ENCODE measurements at regions not wholly inside any gene's neighbourhood (a gene's known extent, or its start where the extent isn't known, plus 50 kb on each side); places are given as distances from the start of the nearest gene placed in this dataset.

DNA sequence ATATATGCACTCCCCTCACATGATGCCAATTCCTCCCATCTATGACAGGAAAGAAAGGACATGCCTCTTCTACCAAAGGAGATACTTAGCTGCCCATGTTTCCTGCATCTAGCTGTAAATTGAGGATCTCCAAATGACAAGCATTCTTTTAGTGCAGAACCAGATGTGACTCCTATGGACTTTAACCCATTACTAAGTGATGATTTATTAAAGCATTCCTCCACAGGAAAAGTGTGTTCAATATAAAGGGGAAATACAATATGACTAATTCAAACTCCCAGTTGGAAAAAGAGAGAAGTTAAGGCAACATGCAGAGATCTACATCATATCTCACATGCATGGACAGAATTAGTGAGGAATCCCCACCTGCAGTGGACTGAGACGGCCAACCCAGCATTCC is 221.3 kb downstream of the FAM76B start:
- Histone ChIP-seq H3K79me1 (ENCODE audit: low read length) (no peaks in the 10 kb centered on the region), H2AK5ac (ENCODE audit: low read length) (no peak overlapping the region), H3K36me3 (ENCODE audit: control insufficient read depth in 1 of 2, insufficient read depth in 2 of 2, low read length in 2 of 2) (peaks cover 0 to 2% of the 10 kb centered on the region in 2 experiments), H3K27me3 (ENCODE audit: insufficient read depth, low read length) (no peaks in the 10 kb centered on the region), H2AFZ (ENCODE audit: insufficient read depth, low read length, poor library complexity) (no peak overlapping the region), H3K79me2 (ENCODE audit: control insufficient read depth, insufficient read depth, low read length, poor library complexity) (no peaks in the 10 kb centered on the region), H3K9me3 (ENCODE audit: insufficient read depth, low read depth, low read length) (peaks cover 3% of the 10 kb centered on the region), H4K91ac (ENCODE audit: low read depth, low read length) (no peak overlapping the region), H4K8ac (ENCODE audit: low read depth, low read length) (no peak overlapping the region), H3K4ac (ENCODE audit: low read depth, low read length) (no peak overlapping the region), H2BK5ac (ENCODE audit: low read depth, low read length, poor library complexity) (no peak overlapping the region), H3K18ac (ENCODE audit: low read length) (no peak overlapping the region), H4K12ac (ENCODE audit: low read depth, low read length) (no peak overlapping the region), H3K9ac (ENCODE audit: low read length) (no peak overlapping the region), H2BK12ac (ENCODE audit: low read length) (no peak overlapping the region), H3K4me3 (ENCODE audit: low read depth, low read length) (no peak overlapping the region), H2BK120ac (ENCODE audit: insufficient read depth, low read length, poor library complexity) (peak overlapping the region; percentile 1), H3K4me2 (ENCODE audit: low read length) (no peak overlapping the region), H3K14ac (ENCODE audit: low read length) (no peak overlapping the region), H3K27ac (ENCODE audit: low read depth, low read length) (no peak overlapping the region), H3K4me1 (ENCODE audit: control insufficient read depth in 1 of 2, insufficient read depth in 2 of 2, low read length in 2 of 2) (no peaks in the 10 kb centered on the region), H3K23ac (ENCODE audit: low read length) (no peak overlapping the region)
- WGBS (ENCODE audit: extremely low coverage, insufficient coverage, insufficient read length): no CpG with 5 or more reads among the region's 1 CpG
- no peak for DNase-seq

DNA sequence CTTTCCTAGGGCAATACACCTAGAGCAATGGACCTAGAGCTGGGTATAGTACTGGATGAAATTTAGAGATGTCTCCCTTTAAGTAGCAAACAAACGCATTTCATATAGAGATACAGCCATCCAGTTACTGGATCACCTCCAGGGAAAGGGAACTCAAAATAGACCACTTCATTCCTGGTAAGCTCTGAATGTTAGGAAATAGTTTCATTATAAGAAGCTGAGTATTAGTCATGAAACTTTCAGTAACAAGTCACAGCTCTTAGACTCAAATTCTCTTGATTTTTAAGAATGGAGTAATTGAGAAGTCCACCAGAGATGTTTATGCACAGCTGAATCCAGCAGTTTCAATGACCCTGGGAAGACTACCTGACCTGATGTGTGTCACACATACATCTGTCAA is 221.9 kb downstream of the FAM76B start:
- Histone ChIP-seq H3K18ac (ENCODE audit: low read length) (no peak overlapping the region), H4K8ac (ENCODE audit: low read depth, low read length) (no peak overlapping the region), H3K9me3 (ENCODE audit: insufficient read depth, low read depth, low read length) (peaks cover 3% of the 10 kb centered on the region), H3K36me3 (ENCODE audit: control insufficient read depth in 1 of 2, insufficient read depth in 2 of 2, low read length in 2 of 2) (peaks cover 0 to 2% of the 10 kb centered on the region in 2 experiments), H3K27me3 (ENCODE audit: insufficient read depth, low read length) (no peaks in the 10 kb centered on the region), H3K79me2 (ENCODE audit: control insufficient read depth, insufficient read depth, low read length, poor library complexity) (no peaks in the 10 kb centered on the region), H3K27ac (ENCODE audit: low read depth, low read length) (no peak overlapping the region), H2AK5ac (ENCODE audit: low read length) (no peak overlapping the region), H4K91ac (ENCODE audit: low read depth, low read length) (no peak overlapping the region), H3K14ac (ENCODE audit: low read length) (no peak overlapping the region), H3K79me1 (ENCODE audit: low read length) (no peaks in the 10 kb centered on the region), H2BK120ac (ENCODE audit: insufficient read depth, low read length, poor library complexity) (no peak overlapping the region), H2BK12ac (ENCODE audit: low read length) (no peak overlapping the region), H4K12ac (ENCODE audit: low read depth, low read length) (no peak overlapping the region), H3K4me3 (ENCODE audit: low read depth, low read length) (no peak overlapping the region), H2AFZ (ENCODE audit: insufficient read depth, low read length, poor library complexity) (no peak overlapping the region), H3K4ac (ENCODE audit: low read depth, low read length) (no peak overlapping the region), H3K9ac (ENCODE audit: low read length) (no peak overlapping the region), H3K4me2 (ENCODE audit: low read length) (no peak overlapping the region), H2BK5ac (ENCODE audit: low read depth, low read length, poor library complexity) (no peak overlapping the region), H3K4me1 (ENCODE audit: control insufficient read depth in 1 of 2, insufficient read depth in 2 of 2, low read length in 2 of 2) (peaks cover 0 to 2% of the 10 kb centered on the region in 2 experiments), H3K23ac (ENCODE audit: low read length) (no peak overlapping the region)
- DNase-seq: no peak
- no CpG with 5 or more reads among the region's 1 CpG for WGBS (ENCODE audit: extremely low coverage, insufficient coverage, insufficient read length)

DNA sequence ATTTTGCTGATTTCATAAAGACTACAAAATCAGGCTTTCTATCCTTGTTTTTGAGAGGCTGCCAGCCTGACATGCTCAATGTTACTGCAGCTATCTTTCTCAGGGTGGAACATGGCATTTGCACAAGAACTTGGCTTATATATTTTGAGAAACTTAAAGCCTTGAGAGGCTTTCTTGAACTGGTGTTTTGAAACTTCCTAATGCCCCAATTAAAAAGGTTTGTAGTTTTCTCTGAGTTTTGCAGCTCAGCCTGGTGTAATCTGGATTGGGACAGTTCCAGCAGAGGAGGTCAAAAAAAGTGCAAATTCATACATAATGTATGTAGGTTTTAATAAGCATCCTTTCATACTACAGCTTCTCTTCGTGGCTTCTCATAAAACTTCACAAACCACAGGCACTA is 223.4 kb downstream of the FAM76B start:
- no CpG with 5 or more reads among the region's 1 CpG for WGBS (ENCODE audit: extremely low coverage, insufficient coverage, insufficient read length)

DNA sequence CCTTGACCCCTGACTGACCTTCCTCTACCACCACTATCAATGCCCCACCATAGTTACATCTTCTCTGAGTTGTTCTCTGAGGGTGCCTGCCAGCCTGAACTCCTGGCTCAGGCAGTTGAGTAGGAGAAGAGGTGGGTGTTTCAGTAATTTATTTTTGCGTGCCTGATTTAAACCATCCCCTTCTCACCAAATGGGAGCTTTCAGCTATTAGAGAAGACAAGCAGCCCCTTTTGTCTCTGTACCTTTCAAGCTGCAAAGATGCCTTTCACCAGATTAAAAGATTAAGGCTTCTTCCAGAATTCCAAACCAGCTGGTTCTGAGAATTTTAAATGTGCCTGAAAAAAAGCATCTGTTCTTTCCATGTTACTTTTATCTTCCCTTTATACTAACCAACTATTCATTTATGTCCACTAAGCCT is 223.8 kb downstream of the FAM76B start:
- no peak overlapping the region for H3K14ac ChIP-seq (ENCODE audit: low read length)
- H4K91ac ChIP-seq (ENCODE audit: low read depth, low read length): no peak overlapping the region
- no peak overlapping the region for H2BK120ac ChIP-seq (ENCODE audit: insufficient read depth, low read length, poor library complexity)
- H3K4ac ChIP-seq (ENCODE audit: low read depth, low read length): no peak overlapping the region
- H3K4me1 ChIP-seq (ENCODE audit: control insufficient read depth in 1 of 2, insufficient read depth in 2 of 2, low read length in 2 of 2): peaks cover 0 to 6% of the 10 kb centered on the region in 2 experiments
- no peak overlapping the region for H4K12ac ChIP-seq (ENCODE audit: low read depth, low read length)
- no peak overlapping the region for H3K9ac ChIP-seq (ENCODE audit: low read length)
- H2AK5ac ChIP-seq (ENCODE audit: low read length): no peak overlapping the region
- no peaks in the 10 kb centered on the region for H3K79me1 ChIP-seq (ENCODE audit: low read length)
- H2BK12ac ChIP-seq (ENCODE audit: low read length): no peak overlapping the region
- peaks cover 3% of the 10 kb centered on the region for H3K9me3 ChIP-seq (ENCODE audit: insufficient read depth, low read depth, low read length)
- no CpG with 5 or more reads among the region's 1 CpG for WGBS (ENCODE audit: extremely low coverage, insufficient coverage, insufficient read length)
- no peak overlapping the region for H3K4me2 ChIP-seq (ENCODE audit: low read length)
- H3K27me3 ChIP-seq (ENCODE audit: insufficient read depth, low read length): no peaks in the 10 kb centered on the region
- peaks cover 0 to 2% of the 10 kb centered on the region in 2 experiments for H3K36me3 ChIP-seq (ENCODE audit: control insufficient read depth in 1 of 2, insufficient read depth in 2 of 2, low read length in 2 of 2)
- H4K8ac ChIP-seq (ENCODE audit: low read depth, low read length): no peak overlapping the region
- no peak overlapping the region for H2BK5ac ChIP-seq (ENCODE audit: low read depth, low read length, poor library complexity)
- H2AFZ ChIP-seq (ENCODE audit: insufficient read depth, low read length, poor library complexity): no peak overlapping the region
- no peak for DNase-seq
- H3K79me2 ChIP-seq (ENCODE audit: control insufficient read depth, insufficient read depth, low read length, poor library complexity): no peaks in the 10 kb centered on the region
- no peak overlapping the region for H3K27ac ChIP-seq (ENCODE audit: low read depth, low read length)
- H3K18ac ChIP-seq (ENCODE audit: low read length): no peak overlapping the region
- H3K4me3 ChIP-seq (ENCODE audit: low read depth, low read length): no peak overlapping the region
- H3K23ac ChIP-seq (ENCODE audit: low read length): no peak overlapping the region

More for the DNA sequence above, 223.4 kb downstream of the FAM76B start:
- Histone ChIP-seq H2AFZ (ENCODE audit: insufficient read depth, low read length, poor library complexity) (no peak overlapping the region), H2BK5ac (ENCODE audit: low read depth, low read length, poor library complexity) (no peak overlapping the region), H2BK120ac (ENCODE audit: insufficient read depth, low read length, poor library complexity) (no peak overlapping the region), H3K27me3 (ENCODE audit: insufficient read depth, low read length) (no peaks in the 10 kb centered on the region), H3K4me3 (ENCODE audit: low read depth, low read length) (no peak overlapping the region), H3K4ac (ENCODE audit: low read depth, low read length) (no peak overlapping the region), H2AK5ac (ENCODE audit: low read length) (no peak overlapping the region), H3K14ac (ENCODE audit: low read length) (no peak overlapping the region), H3K4me1 (ENCODE audit: control insufficient read depth in 1 of 2, insufficient read depth in 2 of 2, low read length in 2 of 2) (peaks cover 0 to 6% of the 10 kb centered on the region in 2 experiments), H3K27ac (ENCODE audit: low read depth, low read length) (no peak overlapping the region), H3K36me3 (ENCODE audit: control insufficient read depth in 1 of 2, insufficient read depth in 2 of 2, low read length in 2 of 2) (peaks cover 0 to 2% of the 10 kb centered on the region in 2 experiments), H3K9ac (ENCODE audit: low read length) (no peak overlapping the region), H3K23ac (ENCODE audit: low read length) (no peak overlapping the region), H3K79me1 (ENCODE audit: low read length) (no peaks in the 10 kb centered on the region), H2BK12ac (ENCODE audit: low read length) (no peak overlapping the region), H3K18ac (ENCODE audit: low read length) (no peak overlapping the region), H4K8ac (ENCODE audit: low read depth, low read length) (no peak overlapping the region), H4K91ac (ENCODE audit: low read depth, low read length) (no peak overlapping the region), H4K12ac (ENCODE audit: low read depth, low read length) (no peak overlapping the region), H3K79me2 (ENCODE audit: control insufficient read depth, insufficient read depth, low read length, poor library complexity) (no peaks in the 10 kb centered on the region), H3K4me2 (ENCODE audit: low read length) (no peak overlapping the region), H3K9me3 (ENCODE audit: insufficient read depth, low read depth, low read length) (peaks cover 3% of the 10 kb centered on the region)
- DNase-seq: no peak
